ENCODE measurements at regions not wholly inside any gene's neighbourhood (a gene's known extent, or its start where the extent isn't known, plus 50 kb on each side); places are given as distances from the start of the nearest gene placed in this dataset.

DNA sequence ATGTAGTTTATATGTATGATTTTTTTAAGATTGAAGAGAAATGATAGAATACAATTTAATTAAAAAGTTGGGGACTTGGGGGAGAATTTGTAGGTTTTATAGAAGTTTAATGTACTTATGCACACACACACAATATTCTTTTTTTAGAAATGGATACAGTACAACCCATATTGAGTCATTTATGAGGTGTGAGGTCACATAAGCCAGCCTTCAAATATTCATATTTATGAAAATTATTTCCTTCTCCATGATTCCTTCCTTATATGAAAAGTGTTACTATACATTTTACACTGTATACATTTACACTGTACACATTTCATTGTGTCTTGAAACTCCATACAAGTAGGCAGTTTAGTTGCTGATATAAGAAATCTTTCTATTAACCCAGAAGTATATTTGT lies 96.2 kb upstream of the CHODL start:
- TF ChIP-seq, protein P1, sequence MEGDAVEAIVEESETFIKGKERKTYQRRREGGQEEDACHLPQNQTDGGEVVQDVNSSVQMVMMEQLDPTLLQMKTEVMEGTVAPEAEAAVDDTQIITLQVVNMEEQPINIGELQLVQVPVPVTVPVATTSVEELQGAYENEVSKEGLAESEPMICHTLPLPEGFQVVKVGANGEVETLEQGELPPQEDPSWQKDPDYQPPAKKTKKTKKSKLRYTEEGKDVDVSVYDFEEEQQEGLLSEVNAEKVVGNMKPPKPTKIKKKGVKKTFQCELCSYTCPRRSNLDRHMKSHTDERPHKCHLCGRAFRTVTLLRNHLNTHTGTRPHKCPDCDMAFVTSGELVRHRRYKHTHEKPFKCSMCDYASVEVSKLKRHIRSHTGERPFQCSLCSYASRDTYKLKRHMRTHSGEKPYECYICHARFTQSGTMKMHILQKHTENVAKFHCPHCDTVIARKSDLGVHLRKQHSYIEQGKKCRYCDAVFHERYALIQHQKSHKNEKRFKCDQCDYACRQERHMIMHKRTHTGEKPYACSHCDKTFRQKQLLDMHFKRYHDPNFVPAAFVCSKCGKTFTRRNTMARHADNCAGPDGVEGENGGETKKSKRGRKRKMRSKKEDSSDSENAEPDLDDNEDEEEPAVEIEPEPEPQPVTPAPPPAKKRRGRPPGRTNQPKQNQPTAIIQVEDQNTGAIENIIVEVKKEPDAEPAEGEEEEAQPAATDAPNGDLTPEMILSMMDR (IDR thresholded peaks at IDR 0.05), result no peak
- TF ChIP-seq ZFX (IDR thresholded peaks at IDR 0.05; ENCODE audit: borderline replicate concordance), result no peak
